ENCODE measurements at regions not wholly inside any gene's neighbourhood (a gene's known extent, or its start where the extent isn't known, plus 50 kb on each side); places are given as distances from the start of the nearest gene placed in this dataset.

- TF ChIP-seq CTCF (IDR thresholded peaks at IDR 0.05): no peak
- peaks cover 6% of the 10 kb centered on the region for H3K27me3 Mint-ChIP-seq (ENCODE audit: low read depth, poor library complexity)
- no peaks in the 10 kb centered on the region for H3K36me3 Mint-ChIP-seq (ENCODE audit: low read depth)
- no peaks in the 10 kb centered on the region for H3K9me3 Mint-ChIP-seq
- no peak for DNase-seq
- H3K4me1 Mint-ChIP-seq: peaks cover 11% of the 10 kb centered on the region
- no peak overlapping the region for H3K4me3 Mint-ChIP-seq
- H3K27ac Mint-ChIP-seq: no peak overlapping the region
Observed at GRCh38 chr2:19235308-19235707, 123.1 kb downstream of the OSR1 start.

GRCh38 chr2:19232312-19232711, 126.1 kb downstream of the OSR1 start:
- DNase-seq: no peak
- Mint-ChIP-seq H3K4me3 (no peak overlapping the region), H3K4me1 (peaks cover 30% of the 10 kb centered on the region), H3K9me3 (no peaks in the 10 kb centered on the region), H3K27me3 (ENCODE audit: low read depth, poor library complexity) (peaks cover 4% of the 10 kb centered on the region), H3K27ac (no peak overlapping the region), H3K36me3 (ENCODE audit: low read depth) (no peaks in the 10 kb centered on the region)
- TF ChIP-seq CTCF (IDR thresholded peaks at IDR 0.05): no peak

- Mint-ChIP-seq H3K4me1 (peaks cover 36% of the 10 kb centered on the region), H3K9me3 (no peaks in the 10 kb centered on the region), H3K36me3 (ENCODE audit: low read depth) (no peaks in the 10 kb centered on the region), H3K4me3 (no peak overlapping the region), H3K27me3 (ENCODE audit: low read depth, poor library complexity) (peaks cover 3% of the 10 kb centered on the region), H3K27ac (no peak overlapping the region)
- DNase-seq: no peak
- no peak for TF ChIP-seq CTCF (IDR thresholded peaks at IDR 0.05)
Observed at GRCh38 chr2:19231625-19232024, 126.8 kb downstream of the OSR1 start.

GRCh38 chr2:19230626-19231025, 127.8 kb downstream of the OSR1 start:
- peaks cover 6% of the 10 kb centered on the region for H3K27me3 Mint-ChIP-seq (ENCODE audit: low read depth, poor library complexity)
- no peak for TF ChIP-seq CTCF (IDR thresholded peaks at IDR 0.05)

GRCh38 chr2:19228715-19229114, 129.7 kb downstream of the OSR1 start:
- Mint-ChIP-seq H3K36me3 (ENCODE audit: low read depth) (no peaks in the 10 kb centered on the region), H3K27me3 (ENCODE audit: low read depth, poor library complexity) (peaks cover 6% of the 10 kb centered on the region), H3K27ac (no peak overlapping the region), H3K4me1 (peaks cover 49% of the 10 kb centered on the region), H3K9me3 (no peaks in the 10 kb centered on the region), H3K4me3 (no peak overlapping the region)
- no peak for TF ChIP-seq CTCF (IDR thresholded peaks at IDR 0.05)
- no peak for DNase-seq

More at GRCh38 chr2:19230626-19231025, 127.8 kb downstream of the OSR1 start:
- no peaks in the 10 kb centered on the region for H3K9me3 Mint-ChIP-seq
- no peaks in the 10 kb centered on the region for H3K36me3 Mint-ChIP-seq (ENCODE audit: low read depth)
- no peak overlapping the region for H3K27ac Mint-ChIP-seq
- H3K4me1 Mint-ChIP-seq: peaks cover 39% of the 10 kb centered on the region
- DNase-seq: no peak
- H3K4me3 Mint-ChIP-seq: no peak overlapping the region

- Mint-ChIP-seq H3K36me3 (ENCODE audit: low read depth) (no peaks in the 10 kb centered on the region), H3K4me3 (peak overlapping the region; percentile 24), H3K27me3 (ENCODE audit: low read depth, poor library complexity) (peaks cover 6% of the 10 kb centered on the region), H3K27ac (peak overlapping the region; percentile 72), H3K9me3 (no peaks in the 10 kb centered on the region), H3K4me1 (peaks cover 53% of the 10 kb centered on the region)
- no peak for TF ChIP-seq CTCF (IDR thresholded peaks at IDR 0.05)
- DNase-seq: peak; percentile 21
Observed at GRCh38 chr2:19228181-19228593, 130.2 kb downstream of the OSR1 start.

All from nephron progenitor cell (in vitro differentiated cells).